ENCODE measurements at regions not wholly inside any gene's neighbourhood (a gene's known extent, or its start where the extent isn't known, plus 50 kb on each side); places are given as distances from the start of the nearest gene placed in this dataset.

GRCh38 chr6:28737750-28738395 is 185.9 kb downstream of the TRIM27 start:
- no peak for DNase-seq (ENCODE audit: low spot score)

- DNase-seq (ENCODE audit: low spot score), result no peak
Observed at GRCh38 chr6:28738396-28738765, 185.4 kb downstream of the TRIM27 start.

GRCh38 chr6:28741363-28741762 is 182.4 kb downstream of the TRIM27 start:
- no peak for DNase-seq (ENCODE audit: low spot score)

DNA sequence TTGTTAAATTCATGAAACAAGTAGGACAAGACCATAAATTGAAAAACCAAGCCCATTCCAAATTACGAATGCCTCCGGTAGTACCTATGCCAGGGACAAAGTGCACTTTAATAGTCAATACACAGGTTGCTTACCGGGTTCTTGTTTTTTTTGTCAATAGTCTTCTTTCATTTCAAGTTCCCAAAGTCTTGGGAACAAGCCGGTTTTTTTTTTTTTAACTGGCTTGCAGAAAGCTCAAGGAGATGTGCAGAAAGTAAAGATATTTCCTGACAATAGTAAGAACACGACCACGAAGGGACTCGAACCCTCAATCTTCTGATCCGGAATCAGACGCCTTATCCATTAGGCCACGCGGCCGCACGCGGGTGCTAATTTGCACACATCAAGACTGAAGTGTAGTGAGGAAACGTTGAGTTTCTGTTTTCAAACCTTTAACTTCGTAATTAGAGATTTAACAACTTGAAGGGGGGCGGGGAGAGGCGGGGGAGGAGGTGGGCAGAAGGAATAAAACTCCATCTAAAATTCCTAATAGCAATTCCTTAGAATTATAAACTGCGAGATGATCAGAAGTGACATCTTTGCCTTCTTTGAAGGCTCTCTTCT is 181.0 kb downstream of the TRIM27 start:
- no peak for DNase-seq (ENCODE audit: low spot score)

GRCh38 chr6:28743271-28743789 is 180.5 kb downstream of the TRIM27 start:
- DNase-seq (ENCODE audit: low spot score), result no peak

- no peak for DNase-seq (ENCODE audit: low spot score)
Observed at GRCh38 chr6:28747083-28747630, 176.6 kb downstream of the TRIM27 start.

DNA sequence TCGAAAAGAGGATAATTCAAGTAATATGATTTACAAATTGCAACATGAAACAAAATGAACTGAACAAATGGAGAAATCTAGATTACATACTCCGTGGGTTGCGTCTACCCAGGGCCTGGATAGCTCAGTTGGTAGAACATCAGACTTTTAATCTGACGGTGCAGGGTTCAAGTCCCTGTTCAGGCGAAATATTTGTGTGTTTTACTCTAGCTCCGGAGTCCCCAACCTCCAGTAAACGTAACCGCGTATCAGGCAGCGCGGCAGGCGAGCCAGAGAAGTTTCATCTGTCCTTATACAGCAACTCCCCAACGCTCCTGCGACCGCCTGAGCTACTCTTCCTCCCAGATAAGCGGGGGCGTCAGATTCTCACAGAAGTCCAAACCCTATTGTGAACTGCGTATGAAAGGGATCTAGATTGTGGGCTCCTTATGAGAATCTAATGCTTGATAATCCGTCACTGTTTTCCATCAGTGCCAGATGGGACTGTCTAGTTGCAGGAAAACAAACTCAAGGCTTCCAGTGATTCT is 176.1 kb downstream of the TRIM27 start:
- no peak for DNase-seq (ENCODE audit: low spot score)

DNA sequence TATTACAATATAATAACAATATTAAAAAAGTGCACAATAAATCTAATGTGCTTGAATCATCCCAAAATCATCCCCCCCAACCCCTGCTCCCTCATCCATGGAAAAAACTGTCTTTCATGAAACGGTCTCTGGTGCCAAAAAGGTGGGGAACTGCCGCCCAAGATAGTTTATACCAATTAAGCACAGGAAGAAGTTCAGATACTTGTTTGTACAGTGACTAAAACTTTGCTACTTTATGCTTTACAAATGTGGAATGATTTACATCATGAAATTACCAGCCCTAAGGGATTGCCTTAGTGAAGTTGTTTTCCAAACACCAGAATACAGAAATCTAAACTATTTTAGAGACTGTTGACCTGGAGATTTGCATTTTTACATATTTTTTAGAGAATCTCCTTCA is 175.6 kb downstream of the TRIM27 start:
- DNase-seq (ENCODE audit: low spot score), result no peak

- DNase-seq (ENCODE audit: low spot score), result no peak
Observed at GRCh38 chr6:28750926-28751458, 172.8 kb downstream of the TRIM27 start.

GRCh38 chr6:28751514-28751913 is 172.3 kb downstream of the TRIM27 start:
- no peak for DNase-seq (ENCODE audit: low spot score)

GRCh38 chr6:28751963-28752350 is 171.8 kb downstream of the TRIM27 start:
- no peak for DNase-seq (ENCODE audit: low spot score)

DNA sequence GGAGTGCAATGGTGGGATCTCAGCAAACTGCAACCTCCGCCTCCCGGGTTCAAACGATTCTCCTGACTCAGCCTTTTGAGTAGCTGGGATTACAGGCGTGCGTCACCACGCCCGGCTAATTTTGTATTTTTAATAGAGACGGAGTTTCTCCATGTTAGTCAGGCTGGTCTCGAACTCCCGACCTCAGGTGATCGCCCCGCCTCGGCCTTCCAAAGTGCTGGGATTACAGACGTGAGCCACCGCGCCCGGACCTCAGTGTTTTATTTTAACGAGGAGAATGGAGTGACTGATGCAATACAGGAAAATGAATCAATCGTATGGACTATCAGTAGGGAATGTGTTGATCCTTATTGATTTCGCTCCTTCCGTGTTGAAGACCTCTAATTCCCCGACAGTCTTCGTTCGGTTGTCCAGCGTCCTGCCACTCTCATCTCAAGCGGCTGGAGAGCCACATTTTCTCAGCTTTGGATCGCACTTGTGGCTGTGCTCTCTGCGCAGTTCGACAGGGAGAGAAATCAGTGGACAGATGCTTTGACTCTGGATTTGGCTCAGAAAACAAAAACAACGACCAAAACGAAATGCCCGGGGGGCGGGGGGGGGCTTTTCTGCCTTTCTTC is 166.2 kb downstream of the TRIM27 start:
- no peak for DNase-seq (ENCODE audit: low spot score)

- DNase-seq (ENCODE audit: low spot score), result no peak
Observed at GRCh38 chr6:28758046-28758817, 165.6 kb downstream of the TRIM27 start.

DNA sequence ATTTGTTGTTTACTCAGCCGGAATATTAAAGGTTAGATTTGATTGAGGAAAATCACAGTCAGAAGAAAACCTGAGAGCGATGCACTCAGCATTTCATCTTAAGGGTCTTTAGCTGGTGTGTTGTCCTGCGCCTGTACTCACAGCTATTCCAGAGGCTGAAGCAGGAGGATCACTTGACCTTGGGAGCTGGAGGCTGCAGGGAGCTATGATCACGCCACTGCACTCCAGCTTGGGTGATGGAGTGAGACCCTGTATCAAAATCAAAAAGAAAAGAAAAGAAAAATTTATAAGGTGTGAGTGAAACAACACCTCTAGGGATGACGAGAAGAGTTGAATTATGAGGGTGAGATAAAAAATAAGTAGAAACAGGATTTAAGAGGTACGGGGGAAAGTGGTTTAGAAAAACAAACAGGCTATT is 165.0 kb downstream of the TRIM27 start:
- DNase-seq (ENCODE audit: low spot score), result no peak

DNA sequence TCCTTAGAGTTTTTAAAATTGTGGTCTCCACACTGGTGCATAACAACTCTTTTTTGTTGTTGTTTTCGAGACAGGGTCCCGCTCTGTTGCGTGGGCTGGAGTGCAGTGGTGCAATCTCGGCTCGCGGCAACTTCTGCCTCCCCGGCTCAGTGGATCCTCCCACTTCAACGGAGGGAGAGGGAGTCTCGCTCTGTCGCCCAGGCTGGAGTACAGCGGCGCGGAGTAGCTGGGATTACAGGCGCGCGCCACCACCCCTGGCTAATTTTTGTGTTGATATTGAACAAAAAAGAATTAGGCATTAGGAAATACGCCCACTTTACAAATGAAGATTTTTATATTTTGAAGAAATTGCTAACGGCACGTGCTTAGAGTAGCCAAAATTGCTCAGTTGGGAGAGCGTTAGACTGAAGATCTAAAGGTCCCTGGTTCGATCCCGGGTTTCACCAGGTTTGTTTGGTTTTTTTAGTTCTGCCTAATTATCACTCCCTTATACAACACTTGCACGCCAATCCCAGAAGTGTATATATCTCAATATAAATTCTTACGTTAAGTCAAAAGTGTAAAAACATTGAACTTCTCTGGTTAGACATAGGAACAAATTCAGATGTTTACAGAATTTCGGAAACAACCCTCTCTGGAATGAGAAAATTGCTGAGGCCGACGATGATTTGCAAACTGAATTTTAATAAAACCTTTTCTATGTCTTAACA is 159.6 kb downstream of the TRIM27 start:
- DNase-seq (ENCODE audit: low spot score), result no peak

DNA sequence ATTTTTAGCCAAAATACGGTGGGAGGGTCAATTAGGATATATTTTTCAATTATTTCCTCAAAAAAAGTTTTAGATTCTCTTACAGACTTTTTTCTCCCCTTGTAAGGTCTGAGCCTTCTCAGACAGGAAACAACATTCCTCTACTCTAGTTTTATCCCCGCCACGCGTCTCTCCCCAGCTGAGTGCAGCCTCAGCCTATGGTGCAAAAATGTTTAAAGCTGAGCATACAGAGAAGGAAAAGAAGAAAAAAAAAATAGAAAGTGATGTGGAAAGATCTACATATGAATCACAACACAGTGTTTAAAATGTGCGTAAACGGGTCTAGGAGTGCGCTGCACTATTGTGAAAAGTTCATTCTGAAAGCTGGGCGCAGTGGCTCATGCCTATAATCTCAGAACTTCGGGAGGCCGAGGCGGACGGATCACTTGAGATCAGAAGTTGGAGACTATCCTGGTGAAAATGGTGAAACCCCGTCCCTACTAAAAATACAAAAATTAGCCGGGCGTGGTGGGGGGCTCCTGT is 159.0 kb downstream of the TRIM27 start:
- DNase-seq (ENCODE audit: low spot score), result no peak

DNA sequence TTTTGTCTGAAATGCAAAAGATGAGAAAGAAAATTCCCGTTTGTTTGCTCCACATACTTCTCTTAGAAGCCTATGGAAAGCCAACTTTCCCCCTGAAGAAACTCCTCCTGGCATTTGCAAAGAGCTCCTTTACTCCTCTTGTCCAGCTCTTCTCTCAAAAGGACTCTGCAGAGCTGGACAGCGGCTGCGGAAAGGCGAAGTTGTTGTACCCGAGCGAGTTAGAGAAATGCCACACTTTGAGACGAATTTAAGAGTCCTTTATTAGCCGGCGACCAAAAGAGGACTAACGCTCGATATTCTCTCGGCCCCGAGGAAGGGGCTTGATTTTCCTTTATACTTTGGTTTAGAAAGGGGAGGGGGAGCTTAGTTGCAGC is 157.8 kb downstream of the TRIM27 start:
- no peak for DNase-seq (ENCODE audit: low spot score)

- no peak for DNase-seq (ENCODE audit: low spot score)
Observed at GRCh38 chr6:28766426-28766825, 157.4 kb downstream of the TRIM27 start.

GRCh38 chr6:28767133-28767532 is 156.7 kb downstream of the TRIM27 start:
- no peak for DNase-seq (ENCODE audit: low spot score)

DNA sequence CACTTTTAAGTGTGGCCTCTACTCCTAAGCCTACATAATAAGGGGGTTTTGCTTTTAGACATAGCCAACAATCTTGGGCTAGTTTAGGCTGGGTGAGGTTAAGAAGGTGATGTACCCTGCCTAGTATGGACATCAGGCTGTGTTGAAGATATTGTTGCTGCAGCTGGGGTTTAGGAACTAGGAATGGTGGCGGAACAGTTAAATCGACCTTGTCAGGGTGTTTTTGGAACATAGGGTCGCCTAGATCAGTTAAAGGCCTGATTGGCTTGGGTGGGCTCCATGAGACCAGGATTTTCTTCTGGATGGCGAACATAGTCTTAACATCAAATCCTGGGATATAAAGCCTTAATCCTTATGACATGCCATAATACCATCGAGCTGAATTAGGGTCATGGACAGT is 156.1 kb downstream of the TRIM27 start:
- no peak for DNase-seq (ENCODE audit: low spot score)
